GM12878 (cell line): ENCODE measurements at regions not wholly inside any gene's neighbourhood (a gene's known extent, or its start where the extent isn't known, plus 50 kb on each side); places are given as distances from the start of the nearest gene placed in this dataset.

Experiments used
- ATAC-seq: fragments of 200-7000 bp; cut with Tn5 transposase; 3 replicates; pipeline ENCODE4 v1.9.1; 2020; ENCODE audit warnings: mild to moderate bottlenecking, moderate library complexity
- BruUV-seq: library from RNA; stranded (reverse); fragments of 400-500 nt; replicated peaks from 2 replicates; lab custom pipeline; 2021; lab: Mats Ljungman, UMichigan
- CTCF ChIA-PET: fragments of 300-600 bp; sonication (Branson Sonifier 250); formaldehyde crosslinking; extraction: SDS; loops from one replicate; lab custom pipeline; 2021; ENCODE audit warnings: inconsistent platforms; lab: Yijun Ruan, JAX
- POLR2A ChIA-PET: fragments of 350-600 bp; formaldehyde crosslinking; extraction: SDS; loops from one replicate; lab custom pipeline; 2021; ENCODE audit warnings: inconsistent platforms; lab: Charles Lee
- RAD21 ChIA-PET: fragments of 300-600 bp; sonication (Branson Sonifier 250); formaldehyde crosslinking; loops from one replicate; lab custom pipeline; 2023; ENCODE audit warnings: antibody characterized with exemption; ENCODE audit not compliant: unreplicated experiment; lab: Charles Lee
- SMC1A ChIA-PET: fragments of 300-600 bp; sonication (Branson Sonifier 250); formaldehyde crosslinking; loops from one replicate; lab custom pipeline; 2023; ENCODE audit not compliant: unreplicated experiment, uncharacterized antibody; lab: Charles Lee
- DNase-seq: peaks from one replicate; pipeline ENCODE4 v3.0.0-alpha.2; 2011; ENCODE audit warnings: low read depth, low spot score
- FAIRE-seq: peaks from 3 replicates; lab custom pipeline; 2011; peaks lifted over from hg19 to GRCh38; lab: Jason Lieb, UNC
- H2AFZ ChIP-seq: 2 replicates; pipeline ENCODE4 v1.6.0; 2011; ENCODE audit warnings: low read depth, low read length, control low read depth; ENCODE audit not compliant: control insufficient read depth
- H3K27ac ChIP-seq: 2 replicates; pipeline ENCODE4 v1.5.1; 2011; ENCODE audit warnings: control low read depth; ENCODE audit not compliant: control insufficient read depth, insufficient read depth
- H3K27me3 ChIP-seq, 2 experiments: replicated peaks in 1 of 2; 2 replicates each; pipeline versions ENCODE4 v1.6.0 to v1.6.1; 2011; ENCODE audit warnings: low read length in 1 of 2; ENCODE audit not compliant: control insufficient read depth in 2 of 2, insufficient read depth in 2 of 2
- H3K36me3 ChIP-seq, 2 experiments: 2 replicates each; pipeline ENCODE4 v1.5.1; 2011; ENCODE audit warnings: low read length in 1 of 2; ENCODE audit not compliant: control insufficient read depth in 2 of 2, insufficient read depth in 2 of 2
- H3K4me1 ChIP-seq: 2 replicates; pipeline ENCODE4 v1.6.1; 2011; ENCODE audit warnings: mild to moderate bottlenecking, low read length, moderate library complexity, mixed read lengths; ENCODE audit not compliant: control insufficient read depth, insufficient read depth
- H3K4me2 ChIP-seq: 2 replicates; pipeline ENCODE4 v1.6.0; 2011; ENCODE audit warnings: control low read depth; ENCODE audit not compliant: control insufficient read depth, insufficient read depth
- H3K4me3 ChIP-seq: fragments of 200-600 bp; sonication (generic); 2 replicates; pipeline ENCODE4 v1.5.1; 2016
- H3K79me2 ChIP-seq: 2 replicates; pipeline ENCODE4 v1.6.0; 2011; ENCODE audit warnings: low read length; ENCODE audit not compliant: control insufficient read depth, insufficient read depth
- H3K9ac ChIP-seq: 2 replicates; pipeline ENCODE4 v1.8.0; 2011; ENCODE audit warnings: low read length, control low read depth, mixed read lengths; ENCODE audit not compliant: control insufficient read depth, insufficient read depth
- H3K9me3 ChIP-seq: replicated peaks from 3 replicates; pipeline ENCODE4 v1.5.1; 2011; ENCODE audit warnings: mild to moderate bottlenecking, low read length; ENCODE audit not compliant: control insufficient read depth, insufficient read depth
- H4K20me1 ChIP-seq: 2 replicates; pipeline ENCODE4 v1.6.0; 2011; ENCODE audit not compliant: control insufficient read depth, insufficient read depth
- ETV6 ChIP-seq, 2 experiments: fragments of 450-650 bp in 1 of 2; IDR thresholded peaks in 1 of 2; conservative IDR thresholded peaks in 1 of 2; 2 replicates each; pipeline ENCODE4 v1.6.1; 2014; ENCODE audit warnings: antibody characterized with exemption in 1 of 2, borderline replicate concordance in 1 of 2, low read depth in 1 of 2, mild to moderate bottlenecking in 1 of 2, moderate library complexity in 1 of 2
- NR2C1 ChIP-seq: fragments of 450-650 bp; IDR thresholded peaks from 2 replicates; pipeline ENCODE4 v1.6.1; 2017; ENCODE audit warnings: antibody characterized with exemption, mild to moderate bottlenecking, moderate library complexity
- POU2F2 ChIP-seq: IDR thresholded peaks from 3 replicates; pipeline ENCODE4 v1.6.1; 2011; ENCODE audit warnings: low read depth, mild to moderate bottlenecking, low read length, borderline replicate concordance
- RBBP5 ChIP-seq: fragments of 200-600 bp; sonication (generic); conservative IDR thresholded peaks from 2 replicates; pipeline ENCODE4 v1.6.1; 2016
- SP1 ChIP-seq: IDR thresholded peaks from one replicate; pipeline ENCODE4 v1.6.1; 2011; ENCODE audit warnings: low read depth, low read length
- SRF ChIP-seq, 2 experiments: IDR thresholded peaks; 2 replicates each; pipeline ENCODE4 v1.6.1; 2011; ENCODE audit warnings: low read depth in 2 of 2, low read length in 2 of 2, mild to moderate bottlenecking in 1 of 2, moderate library complexity in 1 of 2
- USF1 ChIP-seq: IDR thresholded peaks from 2 replicates; pipeline ENCODE4 v1.6.1; 2011; ENCODE audit warnings: borderline replicate concordance, low read depth, mild to moderate bottlenecking, moderate library complexity, mixed read lengths, low read length; ENCODE audit not compliant: insufficient read depth; ENCODE audit errors: extremely low read length
- YBX1 ChIP-seq: fragments of 450-650 bp; IDR thresholded peaks from 2 replicates; pipeline ENCODE4 v1.6.1; 2016; ENCODE audit warnings: antibody characterized with exemption
- YY1 ChIP-seq: IDR thresholded peaks from 2 replicates; pipeline ENCODE4 v1.6.1; 2011; ENCODE audit warnings: low read depth, mild to moderate bottlenecking, low read length
- WGBS: methylation state at CpG from one replicate; pipeline ENCODE4 v1.1.6; 2016; ENCODE audit warnings: low lambda C conversion rate; ENCODE audit not compliant: insufficient replicate concordance, insufficient coverage; ENCODE audit errors: missing lambda C conversion rate; 5-methylcytosine and 5-hydroxymethylcytosine counted together
- in situ Hi-C: fragments of 300-500 bp; cut with MboI; formaldehyde crosslinking; loops from 9 replicates; pipeline ENCODE4 v1.14.3; 2018; ENCODE audit warnings: mixed read lengths
- intact Hi-C: fragments of 100-400 bp; cut with micrococcal nuclease; formaldehyde crosslinking; loops from one replicate; pipeline ENCODE4 v1.14.2; 2022; ENCODE audit not compliant: unreplicated experiment
- TF ChIP-seq, protein P1 (sequence below): IDR thresholded peaks from 2 replicates; pipeline ENCODE4 v1.6.1; 2011; ENCODE audit warnings: low read depth, low read length, improper control_type of control experiment, borderline replicate concordance

DNA sequence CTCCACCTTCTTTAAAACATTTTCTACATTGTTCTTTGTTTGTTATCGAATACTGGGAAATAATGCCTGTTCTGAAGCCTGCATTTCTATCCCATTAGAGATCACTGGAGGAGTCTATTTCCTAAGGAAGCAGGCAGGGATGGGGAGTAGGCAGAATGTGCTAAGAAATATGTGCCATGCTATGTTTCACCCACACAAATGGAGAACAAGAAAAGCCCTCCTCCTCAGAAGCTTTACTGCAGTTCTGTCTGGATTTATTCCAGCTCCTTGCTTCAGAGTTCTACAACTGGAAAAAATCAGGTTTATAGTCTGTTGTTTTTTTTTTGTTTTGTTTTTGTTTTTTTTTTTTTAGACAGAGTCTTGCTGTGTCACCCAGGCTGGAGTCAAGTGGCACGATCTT, 825.1 kb downstream of the SLC4A3 start (continued):
- no peak for TF ChIP-seq ETV6 (conservative IDR thresholded peaks at IDR 0.05 in 1 of 2, IDR thresholded peaks at IDR 0.05 in 1 of 2; ENCODE audit: borderline replicate concordance in 1 of 2, low read depth in 1 of 2)
- no peak for TF ChIP-seq POU2F2
- TF ChIP-seq YBX1, result no peak
- no peak for TF ChIP-seq SRF (IDR thresholded peaks at IDR 0.05; ENCODE audit: low read depth in 2 of 2, low read length in 2 of 2)

- TF ChIP-seq YY1, result no peak
- no peak for TF ChIP-seq SP1
- TF ChIP-seq NR2C1, result no peak
- TF ChIP-seq, protein P1, sequence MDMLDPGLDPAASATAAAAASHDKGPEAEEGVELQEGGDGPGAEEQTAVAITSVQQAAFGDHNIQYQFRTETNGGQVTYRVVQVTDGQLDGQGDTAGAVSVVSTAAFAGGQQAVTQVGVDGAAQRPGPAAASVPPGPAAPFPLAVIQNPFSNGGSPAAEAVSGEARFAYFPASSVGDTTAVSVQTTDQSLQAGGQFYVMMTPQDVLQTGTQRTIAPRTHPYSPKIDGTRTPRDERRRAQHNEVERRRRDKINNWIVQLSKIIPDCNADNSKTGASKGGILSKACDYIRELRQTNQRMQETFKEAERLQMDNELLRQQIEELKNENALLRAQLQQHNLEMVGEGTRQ, result no peak
- no peak for TF ChIP-seq RBBP5
- TF ChIP-seq USF1, result no peak
- Histone ChIP-seq H3K9me3 (no peaks in the 10 kb centered on the region), H3K4me1 (no peaks in the 10 kb centered on the region), H3K9ac (no peak overlapping the region), H3K4me3 (no peak overlapping the region), H3K79me2 (no peaks in the 10 kb centered on the region), H3K4me2 (no peak overlapping the region), H3K27me3 (no peaks in the 10 kb centered on the region), H4K20me1 (no peaks in the 10 kb centered on the region), H3K27ac (no peak overlapping the region), H2AFZ (no peak overlapping the region), H3K36me3 (no peaks in the 10 kb centered on the region)
- RAD21 ChIA-PET, result no interaction called here
- WGBS, result 0% methylated on average over 3 of the region's 3 CpGs
- BruUV-seq, result no TSS peak
- SMC1A ChIA-PET, result no interaction called here
- POLR2A ChIA-PET, result no interaction called here
- in situ Hi-C loops, result no loop called here
- intact Hi-C loops, result no loop called here
- CTCF ChIA-PET, result interaction anchor here (1.1 kb wide), 1 partner anchor 9 kb away, joined by 3 read pairs; no protein-coding TSS in a partner anchor
- DNase-seq, result no peak
- no peak for ATAC-seq
- no peak for FAIRE-seq
Observed at GRCh38 chr2:220455351-220455990, 828.0 kb downstream of the SLC4A3 start.
